GM08714 (cell line): ENCODE measurements at regions not wholly inside any gene's neighbourhood (a gene's known extent, or its start where the extent isn't known, plus 50 kb on each side); places are given as distances from the start of the nearest gene placed in this dataset.
"Not testable (repeated sequence)": the region's sequence is repeated elsewhere in the genome, so short reads cannot be mapped to it uniquely, and the experiment has no call there.

ENCODE experiments used
- H3K4me3 ChIP-seq: fragments of 200-500 bp; sonication (Bioruptor generic); 2 replicates; pipeline ENCODE4 v1.5.1; 2014; ENCODE audit warnings: mild to moderate bottlenecking, low read length, inconsistent platforms
- ZNF274 ChIP-seq: IDR thresholded peaks from 2 replicates; pipeline ENCODE4 v1.6.1; 2012; ENCODE audit warnings: mild to moderate bottlenecking, low read depth, low read length

DNA sequence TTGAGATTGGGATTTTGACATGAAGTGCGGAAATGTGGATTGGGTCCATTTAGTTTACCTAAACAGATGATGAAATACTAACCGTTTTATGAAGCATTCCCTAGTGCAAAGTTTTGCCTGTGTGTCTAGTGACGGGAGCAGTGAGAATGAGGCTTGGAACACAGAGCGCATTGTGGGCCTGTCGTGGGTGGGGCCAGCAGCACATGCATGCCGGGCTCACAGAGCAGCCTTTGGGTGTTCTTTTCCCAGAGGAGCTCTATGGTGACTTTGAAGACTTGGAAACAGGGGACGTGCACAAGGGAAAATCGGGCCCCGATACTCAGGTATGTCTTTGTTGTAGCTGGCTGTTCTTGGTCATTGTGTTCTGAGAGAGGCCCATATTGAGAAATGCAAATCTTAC, 388.1 kb downstream of the GOLGA6L6 start:
- H3K4me3 ChIP-seq, result not testable (repeated sequence)

DNA sequence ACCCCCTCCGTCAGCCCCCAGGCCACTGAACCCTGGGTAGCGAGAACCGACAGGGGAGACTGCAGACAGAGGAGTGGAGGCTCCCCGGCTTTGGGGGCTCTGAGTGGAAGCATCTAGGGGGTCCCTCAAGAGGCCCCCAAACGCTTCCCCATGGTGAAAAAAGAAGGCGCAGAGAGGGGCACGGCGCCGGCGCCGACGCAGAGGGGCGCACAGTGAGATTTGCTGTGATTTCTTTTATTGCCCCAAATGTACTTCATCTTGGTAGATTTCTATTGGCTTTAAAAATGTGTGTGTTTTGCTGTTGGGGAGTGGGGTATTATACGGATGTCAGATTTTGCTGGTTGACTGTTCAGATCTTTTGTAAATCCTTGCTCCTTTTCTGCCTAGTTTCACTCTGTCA, 392.9 kb downstream of the GOLGA6L6 start:
- not testable (repeated sequence) for H3K4me3 ChIP-seq

DNA sequence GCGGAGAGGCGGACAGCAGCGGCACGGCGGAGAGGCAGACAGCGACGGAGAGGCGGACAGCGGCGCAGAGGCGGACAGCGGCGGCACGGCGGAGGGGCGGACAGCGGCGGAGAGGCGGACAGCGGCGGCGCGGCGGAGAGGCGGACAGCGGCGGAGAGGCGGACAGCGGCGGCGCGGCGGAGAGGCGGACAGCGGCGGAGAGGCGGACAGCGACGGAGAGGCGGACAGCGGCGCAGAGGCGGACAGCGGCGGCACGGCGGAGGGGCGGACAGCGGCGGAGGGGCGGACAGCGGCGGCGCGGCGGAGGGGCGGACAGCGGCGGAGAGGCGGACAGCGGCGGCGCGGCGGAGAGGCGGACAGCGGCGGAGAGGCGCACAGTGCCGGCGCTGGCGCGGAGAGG, 393.6 kb downstream of the GOLGA6L6 start:
- H3K4me3 ChIP-seq, result not testable (repeated sequence)

DNA sequence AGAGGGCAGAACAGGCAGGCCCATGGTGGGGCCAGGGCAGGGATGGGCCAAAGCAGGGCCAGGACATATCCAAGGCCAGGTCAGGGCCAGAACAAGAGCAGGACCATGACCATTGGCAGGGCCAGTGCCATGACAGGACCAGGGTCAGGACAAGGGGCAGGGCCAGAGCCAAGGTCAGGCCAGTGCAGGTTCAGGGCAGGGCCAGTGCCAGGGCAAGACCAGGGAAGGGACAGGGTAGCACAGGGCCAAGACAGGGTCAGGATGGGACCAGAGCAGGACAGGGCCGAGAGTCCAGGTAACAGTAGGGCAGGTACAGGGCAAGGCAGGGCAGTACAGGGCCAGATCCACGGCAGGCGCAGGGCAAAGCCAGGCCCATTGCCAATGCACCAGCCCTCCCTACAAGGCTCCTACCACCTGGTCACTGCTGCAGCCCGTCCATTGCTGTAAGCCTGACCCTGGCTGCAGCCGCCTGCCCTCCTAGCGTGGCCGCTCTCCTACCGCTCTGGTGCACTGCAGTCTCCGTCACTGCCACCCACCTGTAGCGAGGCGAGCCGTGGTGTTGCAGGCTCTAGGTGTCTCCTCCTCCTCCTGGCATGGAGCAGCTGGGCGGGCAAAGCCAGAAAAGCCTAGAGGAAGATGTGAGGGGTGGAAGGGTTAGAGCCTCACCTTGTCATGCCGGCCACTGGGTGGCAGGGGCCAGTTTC, 397.1 kb downstream of the GOLGA6L6 start:
- H3K4me3 ChIP-seq, result not testable (repeated sequence)

DNA sequence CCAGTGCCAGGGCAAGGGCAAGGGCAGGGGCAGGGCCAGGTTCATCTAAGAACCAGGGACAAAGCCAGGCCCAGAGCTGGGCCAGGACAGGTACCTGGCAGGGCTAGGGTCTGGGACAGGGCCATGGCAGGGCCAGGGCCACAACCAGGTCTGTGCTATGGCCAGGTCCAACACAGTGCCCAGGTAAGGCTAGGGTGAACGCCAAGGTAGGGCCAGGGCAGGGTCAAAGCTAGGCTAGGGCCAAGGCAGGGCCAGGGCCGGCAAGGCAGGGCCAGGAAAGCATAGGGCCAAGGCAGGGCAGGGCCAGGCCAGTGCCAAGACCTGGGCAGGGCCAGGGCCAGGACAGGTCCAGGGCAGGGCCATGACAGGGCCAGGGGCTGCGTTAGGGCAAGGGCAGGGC, 398.7 kb downstream of the GOLGA6L6 start:
- H3K4me3 ChIP-seq, result not testable (repeated sequence)

DNA sequence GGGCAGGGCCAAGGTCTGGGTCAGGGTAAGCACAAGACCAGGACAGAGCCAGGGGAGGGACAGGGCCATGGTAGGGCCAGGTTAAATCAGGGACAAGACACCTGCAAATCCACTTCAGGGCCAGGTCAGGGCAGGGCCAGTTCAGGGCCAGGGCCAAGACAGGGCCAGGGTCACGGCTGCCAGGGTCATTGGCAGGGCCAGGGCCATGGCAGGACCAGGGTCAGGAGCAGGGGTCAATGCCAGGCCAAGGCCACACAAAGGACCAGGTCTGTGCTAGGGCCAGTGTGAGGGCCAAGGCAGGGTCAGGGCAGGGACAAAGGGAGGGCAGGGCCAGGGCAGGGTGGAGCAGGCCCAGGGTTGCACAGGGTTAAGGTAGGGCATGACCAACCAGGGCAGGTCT, 399.2 kb downstream of the GOLGA6L6 start:
- H3K4me3 ChIP-seq, result not testable (repeated sequence)

DNA sequence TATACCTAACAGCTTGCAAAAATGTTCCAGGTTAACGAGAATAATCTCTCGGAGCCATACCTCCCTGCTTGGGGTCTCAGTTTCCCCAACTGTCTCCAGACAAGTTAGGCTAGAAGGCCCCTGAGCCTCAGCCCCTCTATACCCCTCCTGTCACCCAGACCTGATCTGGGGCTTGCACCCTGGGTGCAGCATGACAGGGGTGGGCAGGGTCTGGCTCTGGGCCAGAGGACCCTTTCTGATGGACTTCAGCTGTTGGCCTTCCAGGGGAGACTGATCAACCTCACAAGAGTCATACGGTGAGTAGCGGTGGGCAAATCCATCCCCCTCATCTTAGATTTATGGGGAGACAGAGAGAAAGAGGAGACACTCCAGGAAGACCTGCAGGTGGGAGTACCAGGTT, 416.9 kb downstream of the GOLGA6L6 start:
- H3K4me3 ChIP-seq, result not testable (repeated sequence)

DNA sequence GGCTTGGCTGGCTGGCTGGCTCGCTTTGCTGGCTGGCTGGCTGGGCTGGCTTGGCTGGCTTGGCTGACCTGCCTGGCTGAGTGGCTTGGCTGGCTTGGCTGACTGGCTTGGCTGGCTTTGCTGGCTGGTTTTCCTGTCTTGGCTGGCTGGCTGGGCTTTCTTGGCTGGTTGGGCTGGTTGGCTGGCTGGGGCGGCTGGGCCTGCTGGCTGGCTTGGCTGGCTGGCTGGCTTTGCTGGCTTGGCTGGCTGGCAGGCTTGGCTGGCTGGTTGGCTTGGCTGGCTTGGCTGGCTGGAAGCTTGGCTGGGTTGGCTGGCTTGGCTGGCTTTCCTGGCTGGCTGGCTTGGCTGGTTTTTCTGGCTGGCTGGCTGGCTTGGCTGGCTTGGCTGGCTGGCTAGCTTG, 435.6 kb downstream of the GOLGA6L6 start:
- no peak overlapping the region for H3K4me3 ChIP-seq
- no peak for TF ChIP-seq ZNF274

DNA sequence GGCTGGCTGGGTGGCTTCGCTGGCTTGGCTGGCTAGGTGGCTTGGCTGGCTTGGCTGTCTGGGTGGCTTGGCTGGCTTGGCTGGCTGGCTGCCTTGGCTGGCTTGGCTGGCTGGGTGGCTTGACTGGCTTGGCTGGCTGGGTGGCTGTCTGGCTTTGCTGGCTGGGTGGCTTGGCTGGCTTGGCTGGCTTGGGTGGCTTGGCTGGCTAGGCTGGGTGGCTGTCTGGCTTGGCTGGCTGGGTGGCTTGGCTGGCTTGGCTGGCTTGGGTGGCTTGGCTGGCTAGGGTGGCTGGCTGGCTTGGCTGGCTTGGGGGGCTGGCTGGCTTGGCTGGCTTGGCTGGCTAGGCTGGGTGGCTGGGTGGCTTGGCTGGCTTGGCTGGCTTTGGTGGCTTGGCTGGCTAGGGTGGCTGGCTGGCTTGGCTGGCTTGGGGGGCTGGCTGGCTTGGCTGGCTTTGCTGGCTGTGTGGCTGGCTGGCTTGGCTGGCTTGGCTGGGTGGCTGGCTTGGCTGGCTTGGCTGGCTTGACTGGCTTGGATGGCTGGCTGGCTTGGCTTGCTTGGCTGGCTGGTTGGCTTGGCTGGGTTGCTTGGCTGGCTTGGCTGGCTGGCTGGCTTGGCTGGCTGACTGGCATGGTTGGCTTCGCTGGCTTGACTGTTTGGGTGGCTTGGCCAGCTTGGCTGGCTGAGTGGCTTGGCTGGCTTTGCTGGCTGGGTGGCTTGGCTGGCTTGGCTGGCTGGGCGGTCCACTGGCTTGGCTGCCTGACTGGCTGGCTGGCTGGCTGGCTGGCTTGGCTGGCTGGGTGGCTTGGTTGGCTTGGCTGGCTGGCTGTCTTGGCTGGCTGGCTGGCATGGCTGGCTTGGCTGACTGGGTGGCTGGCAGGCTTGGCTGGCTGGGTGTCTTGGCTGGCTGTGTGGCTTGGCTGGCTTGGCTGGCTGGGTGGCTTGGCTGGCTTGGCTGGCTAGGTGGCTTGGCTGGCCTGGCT, 436.3 kb downstream of the GOLGA6L6 start:
- not testable (repeated sequence) for H3K4me3 ChIP-seq

DNA sequence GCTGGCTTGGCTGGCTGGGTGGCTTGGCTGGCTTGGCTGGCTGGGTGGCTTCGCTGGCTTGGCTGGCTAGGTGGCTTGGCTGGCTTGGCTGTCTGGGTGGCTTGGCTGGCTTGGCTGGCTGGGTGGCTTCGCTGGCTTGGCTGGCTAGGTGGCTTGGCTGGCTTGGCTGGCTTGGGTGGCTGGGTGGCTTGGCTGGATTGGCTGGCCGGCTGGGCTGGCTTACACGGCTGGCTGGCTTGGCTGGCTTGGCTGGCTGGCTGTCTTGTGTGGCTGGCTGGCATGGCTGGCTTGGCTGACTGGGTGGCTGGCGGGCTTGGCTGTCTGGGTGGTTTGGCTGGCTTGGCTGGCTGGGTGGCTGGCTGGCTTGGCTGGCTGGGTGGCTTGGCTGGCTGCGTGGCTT, 437.0 kb downstream of the GOLGA6L6 start:
- H3K4me3 ChIP-seq, result not testable (repeated sequence)

DNA sequence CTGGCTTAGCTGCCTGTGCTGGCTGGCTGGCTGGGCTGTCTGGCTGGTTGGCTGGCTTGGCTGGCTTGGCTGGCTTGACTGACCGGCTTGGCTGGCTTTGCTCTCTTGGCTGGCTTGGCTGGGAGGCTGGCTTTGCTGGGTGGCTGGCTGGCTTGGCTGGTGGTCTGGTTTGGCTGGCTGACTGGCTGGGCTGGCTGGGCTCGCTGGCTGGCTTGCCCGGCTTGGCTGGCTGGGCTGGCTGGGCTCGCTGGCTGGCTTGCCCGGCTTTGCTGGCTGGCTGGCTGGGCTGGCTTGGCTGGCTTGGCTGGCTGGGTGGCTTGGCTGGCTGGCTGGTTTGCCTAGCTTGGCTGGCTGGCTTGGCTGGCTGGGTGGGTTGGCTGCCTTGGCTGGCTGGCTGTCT, 438.7 kb downstream of the GOLGA6L6 start:
- H3K4me3 ChIP-seq, result not testable (repeated sequence)

DNA sequence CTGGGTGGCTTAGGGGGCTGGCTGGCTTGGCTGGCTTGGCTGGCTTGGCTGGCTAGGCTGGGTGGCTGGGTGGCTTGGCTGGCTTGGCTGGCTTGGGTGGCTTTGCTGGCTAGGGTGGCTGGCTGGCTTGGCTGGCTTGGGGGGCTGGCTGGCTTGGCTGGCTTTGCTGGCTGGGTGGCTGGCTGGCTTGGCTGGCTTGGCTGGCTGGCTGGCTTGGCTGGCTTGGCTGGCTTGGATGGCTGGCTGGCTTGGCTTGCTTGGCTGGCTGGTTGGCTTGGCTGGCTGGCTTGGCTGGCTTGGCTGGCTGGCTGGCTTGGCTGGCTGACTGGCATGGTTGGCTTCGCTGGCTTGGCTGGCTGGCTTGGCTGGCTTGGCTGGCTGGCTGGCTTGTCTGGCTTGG, 439.4 kb downstream of the GOLGA6L6 start:
- H3K4me3 ChIP-seq, result not testable (repeated sequence)

DNA sequence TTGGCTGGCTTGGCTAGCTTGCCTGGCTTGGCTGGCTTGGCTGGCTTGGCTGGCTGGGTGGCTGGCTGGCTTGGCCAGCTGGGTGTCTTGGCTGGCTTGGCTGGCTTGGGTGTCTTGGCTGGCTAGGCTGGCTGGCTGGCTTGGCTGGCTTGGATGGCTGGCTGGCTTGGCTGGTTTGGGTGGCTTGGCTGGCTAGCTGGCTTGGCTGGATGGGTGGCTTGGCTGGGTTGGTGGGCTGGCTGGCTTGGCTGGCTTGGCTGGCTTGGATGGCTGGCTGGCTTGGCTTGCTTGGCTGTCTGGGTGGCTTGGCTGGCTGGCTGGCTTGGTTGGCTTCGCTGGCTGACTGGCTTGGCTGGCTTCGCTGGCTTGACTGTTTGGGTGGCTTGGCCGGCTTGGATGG, 440.3 kb downstream of the GOLGA6L6 start:
- H3K4me3 ChIP-seq, result not testable (repeated sequence)

DNA sequence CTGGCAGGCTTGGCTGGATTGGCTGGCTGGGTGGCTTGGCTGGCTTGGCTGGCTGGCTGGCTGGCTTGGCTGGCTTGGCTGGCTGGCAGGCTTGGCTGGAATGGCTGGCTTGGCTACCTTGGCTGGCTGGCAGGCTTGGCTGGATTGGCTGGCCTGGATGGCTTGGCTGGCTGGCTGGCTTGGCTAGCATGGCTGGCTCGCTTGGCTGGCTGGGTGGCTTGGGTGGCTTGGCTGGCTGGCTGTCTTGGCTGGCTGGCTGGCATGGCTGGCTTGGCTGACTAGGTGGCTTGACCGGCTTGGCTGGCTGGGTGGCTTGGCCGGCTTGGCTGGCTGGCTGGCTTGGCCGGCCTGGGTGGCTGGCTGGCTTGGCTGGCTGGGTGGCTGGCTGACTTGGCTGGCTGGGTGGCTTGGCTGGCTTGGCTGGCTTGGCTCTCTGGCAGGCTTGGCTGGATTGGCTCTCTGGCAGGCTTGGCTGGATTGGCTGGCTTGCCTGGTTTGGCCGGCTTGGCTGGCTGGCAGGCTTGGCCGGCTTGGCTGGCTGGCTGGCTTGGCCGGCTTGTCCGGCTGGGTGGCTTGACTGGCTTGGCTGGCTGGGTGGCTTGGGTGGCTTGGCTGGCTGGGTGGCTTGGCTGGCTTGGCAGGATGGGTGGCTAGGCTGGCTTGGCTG, 440.9 kb downstream of the GOLGA6L6 start:
- not testable (repeated sequence) for H3K4me3 ChIP-seq

DNA sequence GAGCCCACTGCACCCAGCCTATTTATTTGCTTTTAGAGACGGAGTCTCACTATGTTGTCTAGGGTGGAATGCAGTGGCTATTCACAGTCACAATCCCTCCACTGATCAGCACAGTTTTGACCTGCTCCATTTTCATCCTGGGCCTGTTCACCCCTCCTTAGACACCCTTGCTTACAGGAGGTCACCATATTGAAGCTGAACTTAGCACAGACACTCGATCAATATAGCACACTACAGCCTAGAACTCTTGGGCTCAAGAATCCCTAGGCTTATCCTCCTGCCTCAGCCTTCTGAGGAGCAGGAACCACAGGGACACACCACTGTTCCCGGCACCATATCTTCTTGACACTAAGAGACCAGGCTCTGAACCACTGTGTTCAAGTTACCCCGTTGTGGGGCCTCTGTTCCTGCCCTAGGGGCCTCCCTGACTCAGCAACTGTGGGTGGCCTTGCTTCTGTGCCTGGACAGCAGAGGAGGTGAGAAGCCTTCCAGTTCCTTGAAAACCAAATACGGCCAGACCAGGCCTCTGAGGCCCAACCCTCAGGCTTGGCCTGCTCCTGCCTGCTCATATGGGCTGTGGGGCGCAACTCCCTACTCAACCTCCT, 445.8 kb downstream of the GOLGA6L6 start:
- H3K4me3 ChIP-seq, result not testable (repeated sequence)

DNA sequence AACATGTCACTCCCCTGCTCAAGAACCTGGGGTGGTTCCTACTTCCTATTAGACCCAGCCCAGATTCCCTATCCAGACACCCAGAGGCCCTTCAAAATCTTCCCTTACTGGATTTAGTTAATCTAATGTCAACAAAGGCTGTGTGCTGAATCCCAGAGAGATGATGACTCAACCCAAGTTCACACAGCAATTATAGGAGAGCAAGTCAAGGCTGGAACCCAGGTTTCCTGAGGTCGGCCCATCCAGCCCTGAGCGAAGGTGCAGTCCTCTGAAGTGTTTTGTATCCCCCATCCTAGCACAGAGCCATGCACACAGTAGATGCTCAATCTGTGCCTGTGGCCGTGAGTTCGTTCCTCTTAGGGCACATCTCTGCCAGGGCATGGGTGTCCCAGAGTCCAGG, 452.1 kb downstream of the GOLGA6L6 start:
- not testable (repeated sequence) for H3K4me3 ChIP-seq

DNA sequence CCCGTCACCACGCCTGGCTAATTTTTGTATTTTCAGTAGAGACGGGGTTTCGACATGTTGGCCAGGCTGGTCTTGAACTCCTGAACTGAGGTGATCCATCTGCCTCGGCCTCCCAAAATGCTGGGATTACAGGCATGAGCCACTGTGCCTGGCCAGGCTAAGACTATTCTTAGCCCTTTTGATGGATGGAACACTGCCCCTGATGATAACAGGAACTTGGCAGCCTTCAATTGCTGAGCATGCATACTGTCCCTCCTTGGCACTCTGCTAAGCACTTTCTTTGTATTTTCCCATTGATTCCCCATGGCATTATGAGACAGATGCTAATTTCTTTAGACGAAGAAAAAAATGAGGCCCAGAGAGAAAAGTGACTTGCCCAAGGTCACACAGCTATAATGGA, 457.6 kb downstream of the GOLGA6L6 start:
- H3K4me3 ChIP-seq, result not testable (repeated sequence)

DNA sequence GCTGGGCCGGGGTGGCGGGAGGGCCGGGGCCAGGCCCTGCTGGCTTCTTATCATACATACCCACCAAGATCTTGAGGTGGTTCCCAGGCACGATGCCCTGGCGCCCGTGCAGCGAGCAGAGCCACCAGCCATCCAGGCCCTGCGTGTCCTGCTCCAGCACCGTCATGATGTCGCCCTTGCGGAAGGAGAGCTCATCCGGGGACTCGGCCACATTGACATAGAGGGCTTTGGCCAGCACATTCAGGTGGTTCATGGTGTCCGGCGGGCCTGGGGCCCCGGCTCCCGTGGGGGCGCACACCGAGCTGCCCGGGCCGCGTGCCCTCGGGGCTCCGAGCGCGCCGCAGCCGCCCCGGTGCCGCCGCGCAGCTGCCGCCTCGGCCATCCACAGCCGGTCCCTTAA, 467.5 kb downstream of the GOLGA6L6 start:
- not testable (repeated sequence) for H3K4me3 ChIP-seq

DNA sequence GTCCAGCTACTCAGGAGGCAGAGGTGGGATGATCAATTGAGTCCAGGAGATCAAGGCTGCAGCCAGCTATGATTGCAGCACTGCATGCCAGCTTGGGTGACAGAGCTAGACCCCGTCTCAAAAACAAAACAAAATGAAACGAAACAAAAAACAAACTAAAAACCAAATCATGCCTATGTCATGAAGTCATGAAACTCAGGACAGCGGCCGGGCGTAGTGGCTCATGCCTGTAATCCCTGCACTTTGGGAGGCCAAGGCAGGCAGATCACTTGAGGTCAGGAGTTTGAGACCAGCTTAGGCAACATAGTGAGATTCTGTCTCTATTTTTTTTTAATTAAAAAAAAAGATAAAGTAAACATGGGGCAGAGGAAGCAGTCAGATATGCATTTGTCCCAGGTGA, 472.6 kb downstream of the GOLGA6L6 start:
- not testable (repeated sequence) for H3K4me3 ChIP-seq

DNA sequence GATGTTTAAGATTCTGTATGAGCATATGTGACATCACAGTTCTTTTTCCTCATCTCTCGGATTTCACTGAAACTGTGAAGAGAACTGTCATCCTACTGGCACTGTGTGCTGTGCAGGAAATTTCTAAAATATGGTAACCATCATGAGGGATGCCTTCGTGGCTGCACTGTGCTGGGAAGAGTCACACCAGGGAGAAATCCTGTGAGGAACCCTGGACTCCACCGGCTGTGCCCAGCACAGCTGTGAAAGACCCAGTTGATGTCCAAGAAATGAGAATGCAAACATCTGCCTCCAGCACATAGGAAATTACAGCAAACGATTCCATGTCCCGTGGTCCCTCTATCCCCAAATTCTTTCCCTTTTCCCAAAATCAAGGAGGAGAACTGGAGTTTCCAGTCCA, 475.4 kb downstream of the GOLGA6L6 start:
- H3K4me3 ChIP-seq, result not testable (repeated sequence)

DNA sequence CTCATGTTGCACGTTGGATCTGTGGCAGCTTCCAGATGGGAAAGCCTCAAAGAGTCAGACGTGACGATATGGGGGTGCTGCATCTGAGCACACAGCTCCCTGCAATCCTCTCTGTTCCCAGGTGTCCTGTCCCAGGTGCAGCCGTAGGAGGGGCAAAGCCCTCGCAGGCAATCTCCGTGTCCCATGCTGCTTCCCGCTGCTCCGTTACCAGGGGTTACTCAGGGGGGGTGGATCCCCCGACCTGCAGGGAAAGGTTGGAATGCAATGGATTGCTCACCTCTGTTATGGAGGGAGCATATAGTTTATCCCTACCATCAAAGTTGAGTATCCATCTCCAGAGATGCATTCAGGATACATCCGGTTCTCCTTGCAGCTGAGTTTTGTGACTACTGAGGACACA, 476.1 kb downstream of the GOLGA6L6 start:
- H3K4me3 ChIP-seq, result not testable (repeated sequence)
